Breast epithelium (tissue), 4 donors: ENCODE measurements at regions not wholly inside any gene's neighbourhood (a gene's known extent, or its start where the extent isn't known, plus 50 kb on each side); places are given as distances from the start of the nearest gene placed in this dataset.

ENCODE experiments used
- DNase-seq, 2 donors: peaks; one replicate each; pipeline ENCODE4 v3.0.0-alpha.2; 2019; ENCODE audit warnings: low spot score in 2 of 2
- H3K27ac ChIP-seq, 2 donors: fragments of 200-600 bp; sonication (generic) in 1 of 2; one replicate each; pipeline ENCODE4 v1.5.1; 2016 to 2019; ENCODE audit warnings: mild to moderate bottlenecking in 1 of 2
- H3K27me3 ChIP-seq, 2 donors: fragments of 200-600 bp; sonication (generic) in 1 of 2; one replicate each; pipeline versions ENCODE4 v1.5.1 to v1.6.0; 2017 to 2019; ENCODE audit warnings: control low read depth in 1 of 2, mild to moderate bottlenecking in 1 of 2
- H3K36me3 ChIP-seq: fragments of 200-600 bp; one replicate; pipeline ENCODE4 v1.5.1; 2019
- H3K4me1 ChIP-seq, 2 donors: fragments of 200-600 bp; sonication (generic); one replicate each; pipeline ENCODE4 v1.5.1; 2016 to 2019; ENCODE audit warnings: control low read depth in 1 of 2
- H3K4me3 ChIP-seq, 3 donors: fragments of 200-600 bp; sonication (generic); 1 replicate in 2 of 3; 2 replicates in 1 of 3; pipeline ENCODE4 v1.5.1; 2016 to 2019; ENCODE audit warnings: mild to moderate bottlenecking in 3 of 3, moderate library complexity in 2 of 3
- H3K9me3 ChIP-seq, 2 donors: fragments of 200-600 bp; sonication (generic) in 1 of 2; one replicate each; pipeline ENCODE4 v1.5.1; 2016 to 2019; ENCODE audit warnings: control low read depth in 1 of 2
- CTCF ChIP-seq, 3 donors: fragments of 450-650 bp; IDR thresholded peaks; one replicate each; pipeline ENCODE4 v1.5.1; 2016 to 2017; ENCODE audit warnings: antibody characterized with exemption in 3 of 3, mild to moderate bottlenecking in 3 of 3, moderate library complexity in 3 of 3
- POLR2A ChIP-seq: fragments of 450-650 bp; IDR thresholded peaks from one replicate; pipeline ENCODE4 v1.6.1; 2016; ENCODE audit warnings: antibody characterized with exemption, mild to moderate bottlenecking, moderate library complexity
- POLR2AphosphoS5 ChIP-seq, 3 donors: sonication (generic); formaldehyde crosslinking; IDR thresholded peaks; one replicate each; pipeline ENCODE4 v1.6.1; 2017; ENCODE audit warnings: antibody characterized with exemption in 3 of 3
- intact Hi-C: fragments of 100-400 bp; cut with DNase I; formaldehyde crosslinking; loops from one replicate; pipeline ENCODE4 v1.15.1; 2023; ENCODE audit warnings: low total_unique reads

GRCh38 chr14:81931828-81932227 is 398.2 kb upstream of the SEL1L start:
- Histone ChIP-seq H3K27me3 (no peaks in the 10 kb centered on the region), H3K4me1 (no peaks in the 10 kb centered on the region), H3K9me3 (no peaks in the 10 kb centered on the region), H3K27ac (no peak overlapping the region), H3K36me3 (no peaks in the 10 kb centered on the region), H3K4me3 (no peak overlapping the region)
- intact Hi-C loops: no loop called here
- no peak for DNase-seq
- TF ChIP-seq CTCF (IDR thresholded peaks at IDR 0.05): no peak
- no peak for TF ChIP-seq POLR2A
- no peak for TF ChIP-seq POLR2AphosphoS5 (IDR thresholded peaks at IDR 0.05)

GRCh38 chr14:81936348-81936747 is 402.7 kb upstream of the SEL1L start:
- no peaks in the 10 kb centered on the region for H3K27me3 ChIP-seq
- DNase-seq: no peak
- no peak for TF ChIP-seq POLR2A
- no peak for TF ChIP-seq CTCF (IDR thresholded peaks at IDR 0.05)
- TF ChIP-seq POLR2AphosphoS5 (IDR thresholded peaks at IDR 0.05): no peak
- no peaks in the 10 kb centered on the region for H3K4me1 ChIP-seq
- H3K4me3 ChIP-seq: no peak overlapping the region
- H3K36me3 ChIP-seq: no peaks in the 10 kb centered on the region
- H3K9me3 ChIP-seq: no peaks in the 10 kb centered on the region
- intact Hi-C loops: no loop called here
- H3K27ac ChIP-seq: no peak overlapping the region

GRCh38 chr14:81936902-81937301 is 403.2 kb upstream of the SEL1L start:
- no peaks in the 10 kb centered on the region for H3K27me3 ChIP-seq
- H3K4me3 ChIP-seq: no peak overlapping the region
- intact Hi-C loops: no loop called here
- no peaks in the 10 kb centered on the region for H3K9me3 ChIP-seq
- DNase-seq: no peak
- TF ChIP-seq POLR2AphosphoS5 (IDR thresholded peaks at IDR 0.05) (no peak), CTCF (IDR thresholded peaks at IDR 0.05) (no peak), POLR2A (no peak)
- no peaks in the 10 kb centered on the region for H3K4me1 ChIP-seq
- no peaks in the 10 kb centered on the region for H3K36me3 ChIP-seq
- no peak overlapping the region for H3K27ac ChIP-seq

- Histone ChIP-seq H3K4me1 (no peaks in the 10 kb centered on the region), H3K4me3 (no peak overlapping the region), H3K27me3 (no peaks in the 10 kb centered on the region), H3K9me3 (no peaks in the 10 kb centered on the region), H3K36me3 (no peaks in the 10 kb centered on the region), H3K27ac (no peak overlapping the region)
- DNase-seq: no peak
- intact Hi-C loops: no loop called here
- TF ChIP-seq POLR2AphosphoS5 (IDR thresholded peaks at IDR 0.05) (no peak), CTCF (IDR thresholded peaks at IDR 0.05) (no peak), POLR2A (no peak)
Observed at GRCh38 chr14:81938341-81938740, 404.7 kb upstream of the SEL1L start.

GRCh38 chr14:81940651-81941050 is 407.0 kb upstream of the SEL1L start:
- no peak overlapping the region for H3K4me3 ChIP-seq
- no peak for DNase-seq
- TF ChIP-seq POLR2AphosphoS5 (IDR thresholded peaks at IDR 0.05): no peak
- TF ChIP-seq POLR2A: no peak
- no peak for TF ChIP-seq CTCF (IDR thresholded peaks at IDR 0.05)
- H3K27ac ChIP-seq: no peak overlapping the region
- no peaks in the 10 kb centered on the region for H3K4me1 ChIP-seq
- no peaks in the 10 kb centered on the region for H3K9me3 ChIP-seq
- intact Hi-C loops: no loop called here
- no peaks in the 10 kb centered on the region for H3K27me3 ChIP-seq
- no peaks in the 10 kb centered on the region for H3K36me3 ChIP-seq
